ENCODE measurements at regions not wholly inside any gene's neighbourhood (a gene's known extent, or its start where the extent isn't known, plus 50 kb on each side); places are given as distances from the start of the nearest gene placed in this dataset.
"Not testable (repeated sequence)": the region's sequence is repeated elsewhere in the genome, so short reads cannot be mapped to it uniquely, and the experiment has no call there.

DNA sequence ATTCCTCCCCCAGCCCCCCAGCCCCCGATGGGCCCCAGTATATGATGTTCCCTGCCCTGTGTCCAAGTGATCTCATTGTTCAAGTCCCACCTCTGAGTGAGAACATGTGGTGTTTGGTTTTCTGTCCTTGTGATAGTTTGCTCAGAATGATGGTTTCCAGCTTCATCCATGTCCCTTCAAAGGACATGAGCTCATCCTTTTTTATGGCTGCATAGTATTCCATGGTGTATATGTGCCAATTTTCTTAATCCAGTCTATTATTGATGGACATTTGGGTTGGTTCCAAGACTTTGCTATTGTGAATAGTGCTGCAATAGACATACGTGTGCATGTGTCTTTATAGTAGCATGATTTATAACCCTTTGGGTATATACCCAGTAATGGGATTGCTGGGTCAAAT is 495.3 kb downstream of the OMA1 start:
- not testable (repeated sequence) for H3K27ac Mint-ChIP-seq, H3K36me3 Mint-ChIP-seq

DNA sequence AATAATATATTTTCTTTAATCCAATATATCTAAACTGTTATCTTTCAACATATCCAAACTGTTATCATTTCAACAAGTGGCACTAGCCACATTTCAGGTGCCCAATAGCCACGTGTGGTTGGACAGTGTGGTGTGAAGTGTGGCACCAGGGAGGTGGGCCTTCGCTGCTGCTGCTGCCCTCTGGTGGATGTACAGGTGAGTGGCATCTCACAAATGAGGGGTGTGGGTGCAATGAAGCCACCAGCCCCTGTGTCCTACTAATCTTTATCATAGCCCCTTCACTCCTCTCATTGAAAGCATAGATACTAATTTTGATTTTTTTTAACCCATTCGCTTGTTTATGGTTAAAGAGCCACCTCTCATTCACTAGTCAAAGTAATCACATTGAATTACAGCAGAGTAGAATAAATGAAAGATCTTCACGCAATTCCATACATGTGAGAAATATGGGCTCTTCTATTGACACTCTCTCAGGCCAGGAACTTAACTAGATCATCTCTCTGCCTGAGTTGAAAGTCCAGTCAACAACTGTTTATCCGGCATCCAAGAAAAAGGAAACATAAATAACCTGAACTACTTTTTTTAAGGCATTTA is 499.2 kb downstream of the OMA1 start:
- no peak overlapping the region for H3K27ac Mint-ChIP-seq

More for the DNA sequence above, 495.3 kb downstream of the OMA1 start:
- H3K9me3 Mint-ChIP-seq, H3K4me3 Mint-ChIP-seq, H3K4me1 Mint-ChIP-seq, H3K27me3 Mint-ChIP-seq, DNase-seq: not testable (repeated sequence)

DNA sequence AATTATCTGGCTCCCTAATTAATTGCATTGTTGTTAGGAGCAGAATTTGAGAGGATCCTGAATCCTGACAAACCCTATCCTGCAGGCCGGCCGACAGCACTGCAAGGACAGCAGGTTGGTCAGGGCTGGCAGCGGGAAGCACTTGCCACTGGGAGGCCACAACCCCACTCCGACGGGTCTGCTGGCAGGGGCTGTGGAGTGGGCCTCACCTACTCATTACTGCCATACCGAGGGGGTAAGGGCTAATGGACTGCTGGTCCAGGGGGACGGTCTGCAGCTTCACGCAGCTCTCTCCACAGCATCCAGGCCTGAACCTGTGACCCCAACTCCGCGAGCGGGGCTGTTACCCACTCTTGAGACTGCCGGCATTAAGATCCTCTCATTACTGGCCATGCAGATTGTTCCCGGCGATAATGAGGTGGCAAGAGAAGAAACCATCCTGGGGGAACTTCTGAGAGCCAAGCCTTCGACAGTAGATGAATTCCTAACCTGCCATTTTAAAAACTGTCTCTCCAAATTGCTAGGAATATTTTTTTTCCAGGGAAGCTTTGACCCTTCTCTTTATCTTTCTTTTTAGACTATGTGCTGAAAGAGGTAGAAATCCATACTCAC is 501.3 kb downstream of the OMA1 start:
- Mint-ChIP-seq H3K36me3 (no peaks in the 10 kb centered on the region), H3K4me3 (no peak overlapping the region), H3K27ac (no peak overlapping the region), H3K9me3 (no peaks in the 10 kb centered on the region), H3K4me1 (no peaks in the 10 kb centered on the region), H3K27me3 (peaks cover 3% of the 10 kb centered on the region)
- no peak for DNase-seq

More for the DNA sequence above, 499.2 kb downstream of the OMA1 start:
- DNase-seq: peak; percentile 9
- H3K4me3 Mint-ChIP-seq: no peak overlapping the region
- peaks cover 3% of the 10 kb centered on the region for H3K27me3 Mint-ChIP-seq
- no peaks in the 10 kb centered on the region for H3K4me1 Mint-ChIP-seq
- H3K36me3 Mint-ChIP-seq: no peaks in the 10 kb centered on the region
- H3K9me3 Mint-ChIP-seq: peaks cover 2% of the 10 kb centered on the region

DNA sequence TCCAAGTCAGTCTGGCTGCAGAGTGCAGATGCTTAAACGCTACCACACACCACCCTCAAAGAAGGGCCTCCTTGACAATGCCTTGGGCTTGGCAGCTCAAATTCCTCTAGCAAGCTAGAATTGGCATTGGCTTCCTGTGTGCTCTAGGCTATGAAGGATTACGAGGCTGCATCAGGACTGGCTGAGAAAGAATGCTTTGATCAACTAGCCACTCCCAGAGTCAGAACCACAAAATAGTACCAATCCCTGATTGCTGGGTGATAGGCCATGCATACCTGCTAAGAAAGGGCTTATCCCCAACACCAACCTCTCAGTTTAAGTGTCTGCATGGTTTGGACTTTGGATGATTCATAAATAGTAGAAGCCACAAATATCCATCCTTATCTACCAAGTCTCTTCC is 504.9 kb downstream of the OMA1 start:
- Mint-ChIP-seq H3K4me3 (no peak overlapping the region), H3K4me1 (no peaks in the 10 kb centered on the region), H3K9me3 (no peaks in the 10 kb centered on the region), H3K27ac (no peak overlapping the region), H3K27me3 (peaks cover 7% of the 10 kb centered on the region), H3K36me3 (no peaks in the 10 kb centered on the region)
- DNase-seq: no peak

DNA sequence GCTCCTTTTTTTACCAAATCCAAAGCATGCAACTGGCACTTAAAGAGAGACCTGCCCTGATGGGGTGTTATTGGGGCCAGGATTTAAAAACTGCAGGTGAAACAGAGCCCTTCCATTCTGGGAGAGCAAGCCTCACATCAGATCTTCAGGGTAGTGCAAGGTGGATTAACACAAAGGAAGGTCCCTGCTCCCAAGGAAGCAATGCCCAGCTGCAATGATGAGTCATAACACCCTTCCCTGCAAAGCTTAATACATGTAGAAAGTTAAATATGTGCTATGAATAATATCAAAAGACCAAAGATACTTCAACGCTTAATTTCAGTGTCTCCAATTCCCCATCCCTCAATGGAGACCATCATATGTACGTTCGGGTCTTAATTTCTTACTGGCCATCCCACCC is 508.0 kb downstream of the OMA1 start:
- H3K9me3 Mint-ChIP-seq: no peaks in the 10 kb centered on the region
- H3K4me1 Mint-ChIP-seq: no peaks in the 10 kb centered on the region
- no peaks in the 10 kb centered on the region for H3K36me3 Mint-ChIP-seq
- peaks cover 7% of the 10 kb centered on the region for H3K27me3 Mint-ChIP-seq
- no peak overlapping the region for H3K4me3 Mint-ChIP-seq
- DNase-seq: no peak
- H3K27ac Mint-ChIP-seq: no peak overlapping the region

DNA sequence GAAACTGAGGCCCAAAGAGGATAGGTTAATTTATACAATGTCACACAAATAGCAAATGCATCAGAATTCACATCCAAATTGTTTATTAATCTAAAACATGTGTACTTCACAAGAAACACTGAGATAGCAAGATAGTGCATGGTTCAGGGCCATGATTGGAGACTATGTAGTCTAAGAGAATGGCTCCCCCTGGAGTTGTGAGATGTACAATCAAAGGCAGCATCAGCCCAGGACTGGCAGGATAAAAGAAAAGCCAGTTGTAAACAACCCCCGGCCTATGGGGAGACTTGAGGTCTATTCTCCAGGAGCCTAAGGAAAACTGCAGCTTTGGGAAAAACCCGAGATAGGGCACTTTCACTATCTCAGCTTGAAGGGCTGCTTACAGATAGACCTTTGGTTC is 511.0 kb downstream of the OMA1 start:
- no peaks in the 10 kb centered on the region for H3K36me3 Mint-ChIP-seq
- DNase-seq: no peak
- H3K27ac Mint-ChIP-seq: no peak overlapping the region
- H3K27me3 Mint-ChIP-seq: peaks cover 11% of the 10 kb centered on the region
- no peaks in the 10 kb centered on the region for H3K9me3 Mint-ChIP-seq
- H3K4me3 Mint-ChIP-seq: no peak overlapping the region
- no peaks in the 10 kb centered on the region for H3K4me1 Mint-ChIP-seq

DNA sequence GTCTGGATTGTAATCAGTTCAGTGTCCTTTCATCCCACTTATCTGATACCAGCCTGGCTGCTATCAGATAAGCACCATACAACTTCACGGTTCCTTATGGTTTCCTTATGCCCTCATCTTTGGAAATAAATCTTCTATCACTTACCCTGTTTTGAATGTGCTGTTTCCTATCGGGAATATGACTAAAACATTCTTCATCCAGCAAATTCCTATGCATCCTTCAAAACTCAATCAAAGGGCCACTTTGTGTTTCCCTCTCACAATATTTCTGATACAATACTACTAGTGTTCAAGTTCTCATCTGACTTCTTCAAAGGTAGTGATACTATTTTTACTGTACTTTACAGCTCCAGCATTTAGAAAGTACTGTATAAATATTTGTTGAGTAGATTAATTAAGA is 513.2 kb downstream of the OMA1 start:
- H3K9me3 Mint-ChIP-seq: no peaks in the 10 kb centered on the region
- no peak for DNase-seq
- H3K27ac Mint-ChIP-seq: no peak overlapping the region
- H3K4me3 Mint-ChIP-seq: no peak overlapping the region
- peaks cover 7% of the 10 kb centered on the region for H3K27me3 Mint-ChIP-seq
- H3K36me3 Mint-ChIP-seq: no peaks in the 10 kb centered on the region
- H3K4me1 Mint-ChIP-seq: no peaks in the 10 kb centered on the region

DNA sequence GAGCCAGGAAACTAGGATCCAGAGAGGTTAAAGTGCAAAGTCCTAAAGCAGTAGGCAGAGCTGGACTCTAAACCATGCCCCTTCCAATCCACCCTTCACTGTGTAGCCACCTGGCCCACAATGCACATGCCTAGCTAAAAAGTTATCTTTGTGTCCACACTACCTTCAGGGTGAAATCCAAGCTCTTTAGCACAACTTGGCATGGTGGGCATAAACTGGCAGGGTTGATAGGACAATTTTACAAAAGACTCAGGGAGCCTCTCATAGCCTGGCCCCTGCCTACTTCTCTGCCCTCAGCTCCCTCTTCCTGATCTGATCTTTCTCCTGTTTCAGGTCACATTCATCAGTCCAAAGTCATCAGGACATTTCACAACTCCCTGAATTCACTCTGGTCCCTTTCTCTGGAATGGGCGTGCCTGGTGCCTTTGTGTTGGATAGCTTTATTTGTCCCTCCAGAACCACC is 513.9 kb downstream of the OMA1 start:
- no peaks in the 10 kb centered on the region for H3K36me3 Mint-ChIP-seq
- DNase-seq: no peak
- H3K4me1 Mint-ChIP-seq: no peaks in the 10 kb centered on the region
- H3K27me3 Mint-ChIP-seq: peaks cover 7% of the 10 kb centered on the region
- no peaks in the 10 kb centered on the region for H3K9me3 Mint-ChIP-seq
- no peak overlapping the region for H3K4me3 Mint-ChIP-seq
- H3K27ac Mint-ChIP-seq: no peak overlapping the region

DNA sequence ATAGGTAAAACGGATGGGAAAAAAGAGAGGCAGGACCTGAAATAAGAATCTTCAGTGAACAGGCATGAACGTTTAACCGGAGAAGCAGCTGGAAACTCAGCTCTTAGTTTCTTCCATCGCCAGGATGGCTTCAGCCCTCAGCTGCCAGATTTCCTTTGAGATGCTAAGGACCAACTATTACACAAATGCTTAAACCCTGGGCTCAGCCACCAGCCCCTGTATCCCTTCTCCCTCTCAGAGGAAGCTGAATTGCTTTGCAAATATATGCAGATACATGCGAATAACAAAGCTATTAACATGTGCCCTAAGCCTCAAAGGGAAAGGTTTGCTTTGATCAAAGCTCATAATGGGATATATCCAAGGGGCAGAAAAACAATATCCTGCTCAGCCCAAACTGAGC is 515.1 kb downstream of the OMA1 start:
- Mint-ChIP-seq H3K4me1 (no peaks in the 10 kb centered on the region), H3K36me3 (no peaks in the 10 kb centered on the region), H3K4me3 (no peak overlapping the region), H3K27ac (no peak overlapping the region), H3K27me3 (peaks cover 7% of the 10 kb centered on the region), H3K9me3 (no peaks in the 10 kb centered on the region)
- no peak for DNase-seq

DNA sequence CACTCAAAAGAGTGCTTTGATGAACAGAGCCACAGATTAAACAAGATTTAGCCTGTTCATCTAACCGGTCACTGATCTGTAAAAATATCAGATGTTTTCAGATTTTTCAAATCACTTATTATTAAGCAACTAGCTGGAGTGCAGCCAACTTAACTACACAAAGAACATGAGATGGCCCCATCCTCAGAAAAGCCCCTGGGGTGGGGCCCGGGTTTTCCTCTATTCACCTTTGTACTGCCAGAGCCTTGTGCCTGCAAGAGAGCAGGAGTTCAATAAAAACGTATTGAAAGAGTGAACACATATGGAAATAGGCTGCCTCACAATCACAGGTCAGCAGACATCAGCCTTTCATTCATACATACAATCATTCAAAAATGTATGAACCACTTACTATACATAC is 516.1 kb downstream of the OMA1 start:
- Mint-ChIP-seq H3K27me3 (peaks cover 7% of the 10 kb centered on the region), H3K4me1 (no peaks in the 10 kb centered on the region), H3K4me3 (no peak overlapping the region), H3K9me3 (no peaks in the 10 kb centered on the region), H3K27ac (no peak overlapping the region), H3K36me3 (no peaks in the 10 kb centered on the region)
- no peak for DNase-seq

DNA sequence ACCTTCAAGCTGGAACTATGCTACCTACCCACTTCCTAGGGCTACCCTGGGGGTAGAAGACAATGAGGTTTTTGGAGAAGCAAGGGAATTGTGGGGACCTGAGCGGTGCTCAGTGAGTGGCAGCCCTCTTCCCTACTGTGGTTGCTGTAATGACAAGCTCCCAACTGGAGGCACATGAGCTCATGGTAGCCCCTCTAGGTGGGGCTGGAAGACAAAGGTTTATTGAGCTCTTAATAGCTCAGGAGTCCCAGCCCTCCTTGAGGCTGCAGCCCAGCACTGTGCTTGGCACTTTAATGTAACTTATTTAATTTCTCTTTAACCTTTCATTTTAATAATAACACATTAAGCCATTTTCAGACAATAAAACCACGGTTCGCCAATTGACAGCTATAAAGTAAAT is 528.9 kb downstream of the OMA1 start:
- Mint-ChIP-seq H3K36me3 (no peaks in the 10 kb centered on the region), H3K27ac (no peak overlapping the region), H3K27me3 (no peaks in the 10 kb centered on the region), H3K4me3 (no peak overlapping the region), H3K9me3 (no peaks in the 10 kb centered on the region), H3K4me1 (no peaks in the 10 kb centered on the region)
- DNase-seq: no peak

DNA sequence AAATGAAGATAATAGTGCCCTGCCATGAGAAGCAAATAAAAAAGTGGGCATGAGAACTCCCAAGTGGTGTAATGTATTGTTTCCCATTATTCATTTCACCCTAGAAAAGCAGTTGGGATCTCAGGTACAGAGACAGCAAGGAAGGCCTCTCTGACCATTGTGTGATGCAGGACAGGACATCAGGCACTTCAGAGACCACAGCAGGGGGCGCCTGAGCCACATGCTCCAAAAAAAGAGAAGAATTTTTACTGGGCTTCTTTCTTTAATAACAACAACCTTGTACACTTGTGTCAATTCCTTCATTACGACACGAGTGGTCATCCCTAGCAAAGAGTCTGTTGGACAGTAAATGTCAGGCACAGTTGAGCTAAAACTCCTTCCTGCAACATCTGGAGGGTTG is 533.3 kb downstream of the OMA1 start:
- no peak for DNase-seq
- no peak overlapping the region for H3K4me3 Mint-ChIP-seq
- H3K27ac Mint-ChIP-seq: no peak overlapping the region
- H3K27me3 Mint-ChIP-seq: no peaks in the 10 kb centered on the region
- H3K36me3 Mint-ChIP-seq: no peaks in the 10 kb centered on the region
- no peaks in the 10 kb centered on the region for H3K4me1 Mint-ChIP-seq
- no peaks in the 10 kb centered on the region for H3K9me3 Mint-ChIP-seq

DNA sequence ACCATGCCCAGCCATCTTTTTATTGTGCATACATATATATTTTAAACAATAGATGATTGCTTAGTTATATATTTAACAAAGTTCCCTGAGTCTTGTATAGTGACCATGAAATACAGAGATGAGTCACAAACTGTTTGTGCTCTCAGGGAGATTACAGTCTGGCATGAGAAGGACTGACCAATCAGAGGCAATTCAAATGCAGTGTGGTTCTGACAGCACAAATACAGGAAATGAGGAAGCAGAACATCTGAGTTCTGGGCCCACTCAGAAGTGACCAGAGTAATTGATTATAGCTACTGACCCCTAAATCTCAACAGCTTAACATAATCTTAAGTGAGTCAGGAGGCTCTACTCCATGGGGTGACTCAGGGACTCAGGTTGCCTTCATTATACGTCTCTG is 534.5 kb downstream of the OMA1 start:
- no peaks in the 10 kb centered on the region for H3K4me1 Mint-ChIP-seq
- no peak overlapping the region for H3K27ac Mint-ChIP-seq
- H3K4me3 Mint-ChIP-seq: no peak overlapping the region
- no peaks in the 10 kb centered on the region for H3K36me3 Mint-ChIP-seq
- H3K27me3 Mint-ChIP-seq: no peaks in the 10 kb centered on the region
- H3K9me3 Mint-ChIP-seq: no peaks in the 10 kb centered on the region
- no peak for DNase-seq

DNA sequence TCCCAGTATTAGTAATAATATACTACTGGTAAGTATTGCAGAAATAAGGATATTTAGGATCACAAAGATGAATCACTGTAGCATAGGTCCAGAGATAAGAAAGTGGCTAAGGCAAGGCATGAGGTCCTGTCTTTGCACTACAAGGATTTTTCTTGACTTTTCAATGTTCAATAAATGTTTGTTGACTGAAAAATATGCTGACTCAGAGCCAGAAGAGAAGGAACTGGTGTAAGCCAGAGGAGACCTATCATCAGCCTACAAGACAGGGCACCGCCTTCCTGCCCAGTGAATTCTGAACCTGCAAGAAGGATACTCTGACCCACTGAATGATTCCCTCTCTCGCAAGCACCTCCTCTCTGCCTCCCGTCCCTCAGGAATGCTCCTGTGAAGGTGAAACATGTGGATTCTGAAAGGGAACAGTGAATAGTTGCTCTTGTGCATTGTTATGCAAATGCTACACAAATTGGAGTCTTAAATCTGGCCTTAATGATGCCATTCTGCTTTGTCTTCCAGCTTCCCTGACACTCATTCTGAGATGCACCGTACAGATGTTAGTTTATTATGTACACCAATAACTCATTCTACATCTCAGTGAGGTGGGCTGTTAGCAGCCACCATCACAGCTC is 540.0 kb downstream of the OMA1 start:
- no peak overlapping the region for H3K27ac Mint-ChIP-seq
- no peak for DNase-seq
- H3K9me3 Mint-ChIP-seq: no peaks in the 10 kb centered on the region
- no peaks in the 10 kb centered on the region for H3K27me3 Mint-ChIP-seq
- H3K4me1 Mint-ChIP-seq: no peaks in the 10 kb centered on the region
- H3K36me3 Mint-ChIP-seq: no peaks in the 10 kb centered on the region
- H3K4me3 Mint-ChIP-seq: no peak overlapping the region

DNA sequence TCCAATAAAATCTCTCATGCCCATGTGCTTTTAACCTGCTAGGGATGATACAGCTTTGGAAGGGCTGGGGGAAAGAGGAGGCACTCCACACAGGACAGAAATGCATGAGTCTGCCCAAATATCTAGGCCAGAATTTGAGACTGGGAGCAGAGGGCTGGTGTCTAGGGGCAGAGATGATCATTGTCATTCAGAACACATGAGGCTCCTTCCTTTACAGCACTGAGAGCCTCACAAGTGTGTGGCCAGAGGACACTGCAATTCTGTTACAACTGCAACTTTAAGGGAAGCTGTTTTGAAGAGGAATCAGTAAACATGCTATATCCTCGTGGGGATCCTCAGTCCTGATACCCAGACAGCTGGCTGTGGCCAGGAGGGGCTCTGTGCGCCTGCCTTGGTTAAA is 541.3 kb downstream of the OMA1 start:
- Mint-ChIP-seq H3K4me1 (no peaks in the 10 kb centered on the region), H3K36me3 (no peaks in the 10 kb centered on the region), H3K27me3 (no peaks in the 10 kb centered on the region), H3K27ac (no peak overlapping the region), H3K4me3 (no peak overlapping the region), H3K9me3 (no peaks in the 10 kb centered on the region)
- no peak for DNase-seq

DNA sequence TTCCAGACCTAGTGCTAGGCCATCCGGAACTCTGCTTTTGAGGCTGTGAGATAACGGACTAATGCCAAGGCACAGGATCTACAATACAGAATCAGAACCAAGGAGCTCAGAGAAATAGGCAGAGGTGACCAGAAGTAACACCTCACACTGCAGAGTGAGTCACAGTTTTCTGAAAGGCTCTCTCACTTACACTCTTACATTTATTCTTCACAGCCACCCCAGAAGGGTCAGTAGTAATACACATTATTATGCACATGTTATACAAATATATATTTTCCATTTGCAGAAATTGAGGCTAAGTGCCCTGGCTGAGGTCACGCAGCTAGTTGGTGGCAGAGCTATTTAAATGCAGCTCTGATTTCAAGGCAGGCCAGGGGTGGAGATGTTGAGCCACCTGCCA is 542.5 kb downstream of the OMA1 start:
- Mint-ChIP-seq H3K4me3 (no peak overlapping the region), H3K36me3 (no peaks in the 10 kb centered on the region), H3K4me1 (no peaks in the 10 kb centered on the region), H3K9me3 (no peaks in the 10 kb centered on the region), H3K27me3 (peaks cover 7% of the 10 kb centered on the region), H3K27ac (no peak overlapping the region)
- DNase-seq: no peak

Measured in activated naive CD8-positive, alpha-beta T cell treated with anti-CD3 and anti-CD28 coated beads for 36 hours (primary cell).